ENCODE measurements at regions not wholly inside any gene's neighbourhood (a gene's known extent, or its start where the extent isn't known, plus 50 kb on each side); places are given as distances from the start of the nearest gene placed in this dataset.

- in situ Hi-C loops (cut with HindIII; ENCODE audit: low sequenced_read_pairs) = no loop called here
These were observed 263.5 kb downstream of the CENPW start for GRCh38 chr6:126603410-126603809.

- in situ Hi-C loops (cut with HindIII; ENCODE audit: low sequenced_read_pairs) = no loop called here
These were observed 265.2 kb downstream of the CENPW start for GRCh38 chr6:126605089-126605488.

GRCh38 chr6:126607289-126607688 is 267.4 kb downstream of the CENPW start:
- in situ Hi-C loops (cut with HindIII; ENCODE audit: low sequenced_read_pairs) = no loop called here

- in situ Hi-C loops (cut with HindIII; ENCODE audit: low sequenced_read_pairs) = no loop called here
These were observed 268.8 kb downstream of the CENPW start for GRCh38 chr6:126608681-126609080.

- in situ Hi-C loops (cut with HindIII; ENCODE audit: low sequenced_read_pairs) = no loop called here
These were observed 275.0 kb downstream of the CENPW start for GRCh38 chr6:126614642-126615504.

GRCh38 chr6:126616866-126617265 is 277.0 kb downstream of the CENPW start:
- in situ Hi-C loops (cut with HindIII; ENCODE audit: low sequenced_read_pairs) = no loop called here

- in situ Hi-C loops (cut with HindIII; ENCODE audit: low sequenced_read_pairs) = no loop called here
These were observed 278.9 kb downstream of the CENPW start for GRCh38 chr6:126618639-126619343.

GRCh38 chr6:126620719-126621118 is 280.8 kb downstream of the CENPW start:
- in situ Hi-C loops (cut with HindIII; ENCODE audit: low sequenced_read_pairs) = no loop called here

- in situ Hi-C loops (cut with HindIII; ENCODE audit: low sequenced_read_pairs) = no loop called here
These were observed 285.1 kb downstream of the CENPW start for GRCh38 chr6:126625019-126625418.

GRCh38 chr6:126628125-126628524 is 288.2 kb downstream of the CENPW start:
- in situ Hi-C loops (cut with HindIII; ENCODE audit: low sequenced_read_pairs) = no loop called here

- in situ Hi-C loops (cut with HindIII; ENCODE audit: low sequenced_read_pairs) = no loop called here
These were observed 291.4 kb downstream of the CENPW start for GRCh38 chr6:126631363-126631762.

- in situ Hi-C loops (cut with HindIII; ENCODE audit: low sequenced_read_pairs) = no loop called here
These were observed 292.4 kb downstream of the CENPW start for GRCh38 chr6:126632271-126632670.

- in situ Hi-C loops (cut with HindIII; ENCODE audit: low sequenced_read_pairs) = no loop called here
These were observed 293.5 kb downstream of the CENPW start for GRCh38 chr6:126633373-126633772.

- in situ Hi-C loops (cut with HindIII; ENCODE audit: low sequenced_read_pairs) = no loop called here
These were observed 300.4 kb downstream of the CENPW start for GRCh38 chr6:126640356-126640755.

- in situ Hi-C loops (cut with HindIII; ENCODE audit: low sequenced_read_pairs) = no loop called here
These were observed 301.0 kb downstream of the CENPW start for GRCh38 chr6:126640921-126641320.

- in situ Hi-C loops (cut with HindIII; ENCODE audit: low sequenced_read_pairs) = no loop called here
These were observed 301.7 kb downstream of the CENPW start for GRCh38 chr6:126641641-126642040.

GRCh38 chr6:126643352-126643751 is 303.4 kb downstream of the CENPW start:
- in situ Hi-C loops (cut with HindIII; ENCODE audit: low sequenced_read_pairs) = no loop called here

GRCh38 chr6:126650931-126651330 is 311.0 kb downstream of the CENPW start:
- in situ Hi-C loops (cut with HindIII; ENCODE audit: low sequenced_read_pairs) = no loop called here

GRCh38 chr6:126657561-126658175 is 317.8 kb downstream of the CENPW start:
- in situ Hi-C loops (cut with HindIII; ENCODE audit: low sequenced_read_pairs) = no loop called here

- in situ Hi-C loops (cut with HindIII; ENCODE audit: low sequenced_read_pairs) = no loop called here
These were observed 320.5 kb downstream of the CENPW start for GRCh38 chr6:126660376-126660775.

GRCh38 chr6:126661646-126662045 is 321.7 kb downstream of the CENPW start:
- in situ Hi-C loops (cut with HindIII; ENCODE audit: low sequenced_read_pairs) = no loop called here

- in situ Hi-C loops (cut with HindIII; ENCODE audit: low sequenced_read_pairs) = no loop called here
These were observed 323.1 kb downstream of the CENPW start for GRCh38 chr6:126662966-126663365.
